ENCODE measurements at regions not wholly inside any gene's neighbourhood (a gene's known extent, or its start where the extent isn't known, plus 50 kb on each side); places are given as distances from the start of the nearest gene placed in this dataset.

DNA sequence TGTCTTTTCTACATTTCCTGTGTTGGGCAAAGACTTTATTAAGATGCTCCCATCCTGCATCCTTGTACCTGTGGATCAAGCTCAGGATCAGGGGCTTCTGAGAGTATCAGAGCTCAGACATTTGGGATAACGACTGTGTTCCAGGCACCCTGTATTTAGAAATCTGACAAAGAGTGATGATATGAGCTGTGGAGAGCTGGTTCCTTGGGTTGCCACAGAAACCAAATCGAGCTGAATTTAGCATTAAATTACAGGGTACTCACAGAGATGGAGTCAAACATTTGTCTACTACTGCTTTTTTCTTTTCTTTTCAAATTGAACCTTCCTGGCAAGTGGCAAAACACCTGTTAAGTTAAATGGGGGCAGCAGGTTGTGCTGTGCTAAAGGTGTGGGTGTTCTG is 110.6 kb downstream of the XCL2 start:
- Histone ChIP-seq H2BK20ac (ENCODE audit: low read depth, low read length) (no peak overlapping the region), H3K23ac (ENCODE audit: low read depth, low read length) (no peak overlapping the region), H3K14ac (replicated peaks; ENCODE audit: low read depth, low read length) (no peak overlapping the region), H3K4me2 (ENCODE audit: low read depth, low read length) (no peak overlapping the region), H3K4ac (ENCODE audit: low read depth, low read length) (no peak overlapping the region), H3K79me1 (ENCODE audit: low read depth in 1 of 2, low read length in 2 of 2) (no peaks in the 10 kb centered on the region), H4K8ac (ENCODE audit: low read depth in 2 of 2, low read length in 2 of 2) (no peak overlapping the region), H3K56ac (ENCODE audit: extremely low read depth, insufficient read depth, low read length) (no peak overlapping the region), H2AK9ac (replicated peaks; ENCODE audit: low read depth, low read length, poor library complexity) (no peak overlapping the region), H3K27ac (ENCODE audit: insufficient read depth, low read length) (no peak overlapping the region), H2BK120ac (ENCODE audit: low read depth, low read length) (no peak overlapping the region), H4K91ac (ENCODE audit: insufficient read depth, low read depth, low read length) (no peak overlapping the region), H3K18ac (ENCODE audit: low read depth, low read length) (no peak overlapping the region), H3K4me3 (ENCODE audit: insufficient read depth, low read depth, low read length) (no peak overlapping the region), H2BK5ac (ENCODE audit: low read depth, low read length, poor library complexity, severe bottlenecking) (no peak overlapping the region), H2AK5ac (ENCODE audit: low read depth, low read length) (no peak overlapping the region), H4K20me1 (ENCODE audit: insufficient read depth, low read length) (no peaks in the 10 kb centered on the region), H3K4me1 (ENCODE audit: control insufficient read depth, insufficient read depth, low read length) (no peaks in the 10 kb centered on the region), H4K5ac (ENCODE audit: low read depth, low read length) (no peak overlapping the region), H3K9me3 (ENCODE audit: control insufficient read depth, insufficient read depth, low read length) (no peaks in the 10 kb centered on the region), H3K9me1 (ENCODE audit: insufficient read depth, low read length) (no peaks in the 10 kb centered on the region), H3K27me3 (ENCODE audit: control insufficient read depth, insufficient read depth, low read length) (peaks cover 5% of the 10 kb centered on the region; the same call in 1 of the 2 replicates), H2BK15ac (ENCODE audit: low read depth, low read length) (no peak overlapping the region), H3K9ac (ENCODE audit: low read depth, low read length) (no peak overlapping the region), H2AFZ (replicated peaks; ENCODE audit: low read length, poor library complexity) (no peak overlapping the region), H3K36me3 (ENCODE audit: control insufficient read depth, insufficient read depth, low read length) (no peaks in the 10 kb centered on the region)
- ChIA-PET POLR2A (ENCODE audit: unreplicated experiment) (interaction anchor here (0.6 kb wide), 1 partner anchor 206 kb away, joined by 5 read pairs; no protein-coding TSS in a partner anchor), CTCF (no interaction called here)
- intact Hi-C loops (cut with micrococcal nuclease) = no loop called here
- DNase-seq (no peak), ATAC-seq (ENCODE audit: low read depth) (no peak)
- dilution Hi-C loops (cut with HindIII; ENCODE audit: low sequenced_read_pairs, unreplicated experiment) = no loop called here
- WGBS, 2 experiments (ENCODE audit: extremely low coverage in 2 of 2, insufficient read length in 1 of 2) = no CpG with 5 or more reads among the region's 2 CpGs
- TF ChIP-seq CEBPB (IDR thresholded peaks at IDR 0.05; ENCODE audit: low read depth, low read length) = no peak
- no peak for TF ChIP-seq RCOR1 (IDR thresholded peaks at IDR 0.05; ENCODE audit: insufficient replicate concordance, low read length)
- TF ChIP-seq CTCF (conservative IDR thresholded peaks at IDR 0.05; ENCODE audit: low read depth, low read length) = no peak
- TF ChIP-seq BHLHE40 (IDR thresholded peaks at IDR 0.05; ENCODE audit: low read depth, low read length) = no peak
- TF ChIP-seq, protein P1, sequence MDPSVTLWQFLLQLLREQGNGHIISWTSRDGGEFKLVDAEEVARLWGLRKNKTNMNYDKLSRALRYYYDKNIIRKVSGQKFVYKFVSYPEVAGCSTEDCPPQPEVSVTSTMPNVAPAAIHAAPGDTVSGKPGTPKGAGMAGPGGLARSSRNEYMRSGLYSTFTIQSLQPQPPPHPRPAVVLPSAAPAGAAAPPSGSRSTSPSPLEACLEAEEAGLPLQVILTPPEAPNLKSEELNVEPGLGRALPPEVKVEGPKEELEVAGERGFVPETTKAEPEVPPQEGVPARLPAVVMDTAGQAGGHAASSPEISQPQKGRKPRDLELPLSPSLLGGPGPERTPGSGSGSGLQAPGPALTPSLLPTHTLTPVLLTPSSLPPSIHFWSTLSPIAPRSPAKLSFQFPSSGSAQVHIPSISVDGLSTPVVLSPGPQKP (IDR thresholded peaks at IDR 0.05; ENCODE audit: borderline replicate concordance, low read depth, low read length) = no peak
- in situ Hi-C loops (cut with MboI; ENCODE audit: low sequenced_read_pairs) = loop anchor here (10.0 kb wide), 1 partner anchor 912 kb away; no protein-coding TSS in a partner anchor
- BruUV-seq (replicated peaks) = no TSS peak
